Progenitor cell of endocrine pancreas (in vitro differentiated cells): ENCODE measurements at regions not wholly inside any gene's neighbourhood (a gene's known extent, or its start where the extent isn't known, plus 50 kb on each side); places are given as distances from the start of the nearest gene placed in this dataset.
"Not testable (repeated sequence)": the region's sequence is repeated elsewhere in the genome, so short reads cannot be mapped to it uniquely, and the experiment has no call there.

Experiments used
- DNase-seq: peaks from one replicate; pipeline ENCODE4 v3.0.0; 2021; ENCODE audit warnings: low spot score; ENCODE audit not compliant: unreplicated experiment
- H3K27ac Mint-ChIP-seq: 2 replicates; pipeline ENCODE4 v1.8.0; 2021; ENCODE audit warnings: mild to moderate bottlenecking, moderate library complexity, mixed read lengths
- H3K27me3 Mint-ChIP-seq: 2 replicates; pipeline ENCODE4 v1.8.0; 2021; ENCODE audit warnings: mixed read lengths
- H3K36me3 Mint-ChIP-seq: 2 replicates; pipeline ENCODE4 v1.8.0; 2022; ENCODE audit warnings: mixed read lengths; ENCODE audit not compliant: insufficient read depth
- H3K4me1 Mint-ChIP-seq: 2 replicates; pipeline ENCODE4 v1.8.0; 2021; ENCODE audit warnings: low read depth, mixed read lengths
- H3K4me3 Mint-ChIP-seq: 2 replicates; pipeline ENCODE4 v1.8.0; 2021; ENCODE audit warnings: low read depth, mild to moderate bottlenecking, moderate library complexity, mixed read lengths
- H3K9me3 Mint-ChIP-seq: 2 replicates; pipeline ENCODE4 v1.8.0; 2021; ENCODE audit warnings: low read depth, mixed read lengths
- TF ChIP-seq, protein P1 (sequence below): fragments of 200-600 bp; sonication (generic); IDR thresholded peaks from one replicate; pipeline ENCODE4 v1.5.0; 2021; ENCODE audit warnings: antibody characterized with exemption, mild to moderate bottlenecking; ENCODE audit not compliant: unreplicated experiment

DNA sequence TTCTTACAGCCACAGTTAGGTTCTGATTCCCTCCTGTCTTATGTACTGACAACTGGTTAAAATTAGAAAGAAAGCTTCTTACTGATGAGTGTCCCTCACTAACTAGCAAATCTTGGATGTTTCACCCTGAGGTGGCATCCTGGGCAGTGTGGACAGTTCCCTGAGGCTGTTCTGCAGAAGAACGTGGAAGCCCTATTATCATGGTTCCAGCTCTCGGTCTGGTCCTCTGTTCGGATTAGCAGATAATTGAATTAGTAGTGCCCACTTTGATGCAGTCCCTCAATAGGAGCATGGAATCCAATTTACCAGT lies 381.7 kb upstream of the NT5C1B start:
- H3K27me3 Mint-ChIP-seq, result no peaks in the 10 kb centered on the region
- H3K4me3 Mint-ChIP-seq, result no peak overlapping the region
- TF ChIP-seq, protein P1, sequence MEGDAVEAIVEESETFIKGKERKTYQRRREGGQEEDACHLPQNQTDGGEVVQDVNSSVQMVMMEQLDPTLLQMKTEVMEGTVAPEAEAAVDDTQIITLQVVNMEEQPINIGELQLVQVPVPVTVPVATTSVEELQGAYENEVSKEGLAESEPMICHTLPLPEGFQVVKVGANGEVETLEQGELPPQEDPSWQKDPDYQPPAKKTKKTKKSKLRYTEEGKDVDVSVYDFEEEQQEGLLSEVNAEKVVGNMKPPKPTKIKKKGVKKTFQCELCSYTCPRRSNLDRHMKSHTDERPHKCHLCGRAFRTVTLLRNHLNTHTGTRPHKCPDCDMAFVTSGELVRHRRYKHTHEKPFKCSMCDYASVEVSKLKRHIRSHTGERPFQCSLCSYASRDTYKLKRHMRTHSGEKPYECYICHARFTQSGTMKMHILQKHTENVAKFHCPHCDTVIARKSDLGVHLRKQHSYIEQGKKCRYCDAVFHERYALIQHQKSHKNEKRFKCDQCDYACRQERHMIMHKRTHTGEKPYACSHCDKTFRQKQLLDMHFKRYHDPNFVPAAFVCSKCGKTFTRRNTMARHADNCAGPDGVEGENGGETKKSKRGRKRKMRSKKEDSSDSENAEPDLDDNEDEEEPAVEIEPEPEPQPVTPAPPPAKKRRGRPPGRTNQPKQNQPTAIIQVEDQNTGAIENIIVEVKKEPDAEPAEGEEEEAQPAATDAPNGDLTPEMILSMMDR, result no peak
- H3K36me3 Mint-ChIP-seq, result no peaks in the 10 kb centered on the region
- DNase-seq, result no peak
- peaks cover 8% of the 10 kb centered on the region for H3K9me3 Mint-ChIP-seq
- H3K4me1 Mint-ChIP-seq, result peaks cover 15% of the 10 kb centered on the region
- H3K27ac Mint-ChIP-seq, result no peak overlapping the region

DNA sequence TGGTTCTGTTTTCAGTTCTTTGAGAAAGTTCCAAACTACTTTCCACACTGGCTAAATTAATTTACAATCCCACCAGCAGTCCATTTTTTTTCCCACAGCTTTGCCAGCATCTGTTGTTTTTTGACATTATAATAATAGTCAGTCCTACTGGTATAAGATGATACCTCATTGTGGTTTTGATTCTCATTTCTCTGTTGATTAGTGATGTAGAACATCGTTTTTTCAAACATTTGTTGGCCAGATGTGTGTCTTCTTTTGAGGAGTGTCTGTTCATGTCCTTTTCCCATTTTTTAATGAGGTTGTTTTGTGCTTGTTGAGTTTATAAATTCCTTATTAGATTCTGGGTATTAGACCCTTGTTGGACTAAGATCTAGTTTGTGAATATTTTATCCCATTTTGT lies 376.8 kb upstream of the NT5C1B start:
- no peak for DNase-seq
- Mint-ChIP-seq H3K4me3 (no peak overlapping the region), H3K27me3 (no peaks in the 10 kb centered on the region), H3K27ac (no peak overlapping the region), H3K4me1 (peaks cover 15% of the 10 kb centered on the region), H3K9me3 (peaks cover 21% of the 10 kb centered on the region), H3K36me3 (peaks cover 2% of the 10 kb centered on the region)
- TF ChIP-seq, protein P1, result no peak

DNA sequence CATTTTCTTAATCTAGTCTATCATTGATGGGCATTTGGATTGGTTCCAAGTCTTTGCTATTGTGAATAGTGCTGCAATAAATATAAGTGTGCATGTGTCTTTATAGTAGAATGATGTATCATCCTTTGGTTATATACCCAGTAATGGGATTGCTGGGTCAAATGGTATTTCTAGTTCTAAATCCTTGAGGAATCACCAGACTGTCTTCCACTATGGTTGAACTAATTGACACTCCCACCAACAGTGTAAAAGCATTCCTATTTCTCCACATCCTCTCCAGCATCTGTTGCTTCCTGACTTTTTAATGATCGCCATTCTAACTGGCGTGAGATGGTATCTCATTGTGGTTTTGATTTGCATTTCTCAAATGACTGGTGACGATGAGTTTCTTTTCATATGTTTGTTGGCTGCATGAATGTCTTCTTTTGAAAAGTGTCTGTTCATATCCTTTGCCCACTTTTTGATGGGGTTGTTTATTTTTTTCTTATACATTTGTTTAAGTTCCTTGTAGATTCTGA lies 374.4 kb upstream of the NT5C1B start:
- not testable (repeated sequence) for DNase-seq, H3K27me3 Mint-ChIP-seq

DNA sequence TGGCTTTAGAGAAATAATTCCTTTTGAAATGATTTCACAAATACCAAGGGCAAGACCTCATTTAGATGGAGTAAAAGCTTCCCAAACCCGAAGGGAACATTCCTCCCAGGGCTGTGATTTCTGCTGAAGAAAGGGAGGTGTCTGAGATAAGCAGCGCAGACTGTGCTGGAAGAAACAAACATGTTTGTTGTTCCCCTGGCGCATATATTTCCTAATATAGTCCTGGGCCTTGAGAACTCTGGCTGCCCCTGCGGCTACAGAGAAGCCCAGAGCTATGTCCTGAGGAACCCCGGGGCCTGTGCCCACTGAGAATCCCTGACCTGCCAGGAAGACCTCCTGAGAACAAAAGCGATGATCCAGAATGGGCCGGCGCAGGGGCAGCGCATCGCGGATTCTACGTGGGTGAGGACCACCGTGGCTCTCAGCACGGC lies 372.6 kb upstream of the NT5C1B start:
- DNase-seq, result no peak
- H3K4me1 Mint-ChIP-seq, result no peaks in the 10 kb centered on the region
- peaks cover 2% of the 10 kb centered on the region for H3K36me3 Mint-ChIP-seq
- H3K27ac Mint-ChIP-seq, result no peak overlapping the region
- H3K9me3 Mint-ChIP-seq, result peaks cover 21% of the 10 kb centered on the region
- no peaks in the 10 kb centered on the region for H3K27me3 Mint-ChIP-seq
- TF ChIP-seq, protein P1, result no peak
- H3K4me3 Mint-ChIP-seq, result no peak overlapping the region

More for the DNA sequence above, 374.4 kb upstream of the NT5C1B start:
- not testable (repeated sequence) for H3K4me3 Mint-ChIP-seq, H3K4me1 Mint-ChIP-seq, H3K36me3 Mint-ChIP-seq, H3K27ac Mint-ChIP-seq
- H3K9me3 Mint-ChIP-seq, result peaks cover 21% of the 10 kb centered on the region

DNA sequence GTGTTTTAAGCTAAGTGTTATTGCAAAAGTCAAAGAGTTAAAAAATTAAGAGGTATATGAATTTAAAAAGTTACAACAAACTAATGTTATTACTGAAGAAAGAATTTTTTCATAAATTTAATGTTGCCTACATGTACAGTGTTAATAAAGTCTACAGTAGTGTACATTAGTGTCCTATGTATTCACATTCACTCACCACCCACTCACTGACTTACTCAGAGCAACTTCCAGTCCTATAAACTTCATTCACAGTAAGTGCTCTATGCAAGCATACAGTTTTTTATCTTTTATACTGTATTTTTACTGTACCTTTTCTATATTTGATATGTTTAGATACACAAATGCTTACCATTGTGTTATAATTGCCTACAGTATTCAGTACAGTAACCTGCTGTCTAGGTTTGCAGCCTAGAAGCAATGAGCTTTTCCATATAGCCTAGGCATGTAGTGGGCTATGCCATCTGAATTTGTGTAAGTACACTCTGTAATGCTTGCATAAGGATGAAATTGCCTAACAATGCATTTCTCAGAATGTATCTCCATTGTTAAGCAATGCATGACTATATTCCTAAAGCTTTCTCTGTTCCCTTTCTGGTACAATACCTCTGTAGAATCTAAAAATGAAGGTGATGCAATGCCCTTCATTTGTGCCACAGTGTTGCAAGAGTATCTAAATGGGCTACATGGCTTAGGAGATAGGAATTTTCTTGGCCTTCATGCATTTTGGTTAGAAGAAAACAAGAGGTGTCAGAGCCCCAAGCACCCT lies 370.8 kb upstream of the NT5C1B start:
- TF ChIP-seq, protein P1, result no peak
- H3K4me3 Mint-ChIP-seq, result no peak overlapping the region
- H3K27me3 Mint-ChIP-seq, result no peaks in the 10 kb centered on the region
- H3K36me3 Mint-ChIP-seq, result peaks cover 1% of the 10 kb centered on the region
- DNase-seq, result no peak
- H3K27ac Mint-ChIP-seq, result no peak overlapping the region
- H3K4me1 Mint-ChIP-seq, result no peaks in the 10 kb centered on the region
- peaks cover 20% of the 10 kb centered on the region for H3K9me3 Mint-ChIP-seq

DNA sequence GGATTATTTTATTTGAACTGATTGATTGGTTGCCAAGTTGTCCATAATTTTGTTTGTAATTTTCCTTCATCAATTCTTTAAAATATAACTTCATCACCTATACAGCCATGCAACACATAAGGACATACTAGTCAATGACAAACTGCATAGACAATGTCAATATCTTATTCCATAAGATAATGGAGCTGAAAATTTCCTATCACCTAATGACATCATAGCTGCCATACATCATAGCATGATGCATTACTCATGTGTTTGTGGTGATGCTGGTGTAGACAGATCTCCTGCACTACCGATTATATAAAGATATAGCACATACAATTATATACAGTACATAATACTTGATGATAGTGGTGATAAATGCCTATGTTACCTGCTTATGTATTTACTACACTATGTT lies 369.8 kb upstream of the NT5C1B start:
- H3K4me1 Mint-ChIP-seq, result no peaks in the 10 kb centered on the region
- H3K27me3 Mint-ChIP-seq, result no peaks in the 10 kb centered on the region
- no peaks in the 10 kb centered on the region for H3K36me3 Mint-ChIP-seq
- no peak for DNase-seq
- no peak overlapping the region for H3K4me3 Mint-ChIP-seq
- no peak overlapping the region for H3K27ac Mint-ChIP-seq
- H3K9me3 Mint-ChIP-seq, result peaks cover 13% of the 10 kb centered on the region
- TF ChIP-seq, protein P1, result no peak
